Ovary (tissue), 7 donors: ENCODE measurements at regions not wholly inside any gene's neighbourhood (a gene's known extent, or its start where the extent isn't known, plus 50 kb on each side); places are given as distances from the start of the nearest gene placed in this dataset.

Experiments used
- DNase-seq, 5 donors: peaks; one replicate each; pipeline ENCODE4 v3.0.0-alpha.2; 2019 to 2020
- H3K27ac ChIP-seq, 2 donors: fragments of 200-600 bp; one replicate each; pipeline versions ENCODE4 v1.5.1 to v1.8.0; 2019 to 2022
- H3K27me3 ChIP-seq: fragments of 200-600 bp; one replicate; pipeline ENCODE4 v1.8.0; 2022
- H3K36me3 ChIP-seq: fragments of 200-600 bp; sonication (generic); one replicate; pipeline ENCODE4 v1.5.1; 2019
- H3K4me1 ChIP-seq: one replicate; pipeline ENCODE4 v1.8.1; 2013; ENCODE audit warnings: mild to moderate bottlenecking, moderate library complexity; ENCODE audit not compliant: insufficient read depth
- H3K4me3 ChIP-seq: fragments of 200-600 bp; sonication (generic); one replicate; pipeline ENCODE4 v1.5.1; 2017
- H3K9me3 ChIP-seq, 2 donors: fragments of 200-600 bp in 1 of 2; sonication (generic) in 1 of 2; one replicate each; pipeline versions ENCODE4 v1.5.1 to v1.8.1; 2013 to 2019; ENCODE audit warnings: mild to moderate bottlenecking in 1 of 2, moderate library complexity in 1 of 2
- EP300 ChIP-seq: sonication (generic); formaldehyde crosslinking; IDR thresholded peaks from one replicate; pipeline ENCODE4 v1.6.1; 2017; ENCODE audit warnings: antibody characterized with exemption
- POLR2A ChIP-seq: fragments of 450-650 bp; IDR thresholded peaks from one replicate; pipeline ENCODE4 v1.6.1; 2017; ENCODE audit warnings: antibody characterized with exemption, mild to moderate bottlenecking, moderate library complexity
- WGBS, 3 donors: extraction: QIAGEN DNeasy Blood & Tissue Kit in 1 of 3; methylation state at CpG; one replicate each; pipeline versions ENCODE4 v1.1.5 to v1.1.7; 2013 to 2017; 5-methylcytosine and 5-hydroxymethylcytosine counted together
- intact Hi-C, 4 donors: fragments of 100-400 bp; cut with DNase I; formaldehyde crosslinking; loops; one replicate each; pipeline versions ENCODE4 v1.11.0 to v1.15.1; 2022 to 2023
- TF ChIP-seq, protein P1 (sequence below), 3 donors: fragments of 450-650 bp in 2 of 3; fragments of 200-600 bp in 1 of 3; IDR thresholded peaks; one replicate each; pipeline versions ENCODE4 v1.5.1 to v1.8.0; 2016 to 2022; ENCODE audit warnings: antibody characterized with exemption in 3 of 3, mild to moderate bottlenecking in 1 of 3
- donor health status: DM: no; HTN: no; CAD: no; lungs with moderate emphysema.
- donor health status: DM: no; HTN: no; CAD: no.
- donor health status: Bipolar disorder and iron deficiency.
- donor health status: DM: no; HTN: no; CAD: no.
- donor health status: DM: yes; HTN: yes; CAD: no.

GRCh38 chr13:44075113-44075512, 195.4 kb downstream of the LACC1 start:
- intact Hi-C loops: no loop called here
- 68 to 77% (median 73%) methylated on average over 2 of the region's 2 CpGs for WGBS, 3 donors

DNA sequence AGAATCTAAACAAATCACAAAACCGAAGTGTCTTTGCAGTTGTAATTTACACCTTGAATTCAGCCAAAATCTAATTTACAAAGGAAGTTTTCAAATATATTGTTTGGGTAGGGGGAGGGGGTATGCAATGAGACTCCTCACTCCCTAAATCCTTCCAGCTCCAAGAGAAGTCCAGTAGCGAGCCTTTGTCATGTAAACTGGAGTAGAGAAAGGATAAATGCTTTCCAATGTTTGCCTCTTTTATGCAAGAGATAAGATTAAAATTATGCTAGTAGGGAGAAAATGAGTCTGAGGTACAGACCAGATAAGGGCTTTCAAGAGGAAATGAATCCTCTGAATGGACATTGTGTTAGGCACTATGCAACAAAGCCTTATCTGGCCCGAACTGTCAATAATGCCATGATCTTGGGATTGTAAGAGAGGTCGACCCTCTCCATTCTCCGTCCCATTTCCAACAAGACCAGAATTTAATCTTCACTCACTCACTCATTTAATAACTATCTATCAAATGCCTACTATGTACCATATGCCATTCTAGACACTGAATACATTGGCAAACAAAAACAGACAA, 199.2 kb downstream of the LACC1 start:
- no peaks in the 10 kb centered on the region for H3K9me3 ChIP-seq
- no peak for DNase-seq
- no peaks in the 10 kb centered on the region for H3K36me3 ChIP-seq
- WGBS, 3 donors: 47 to 57% (median 50%) methylated on average over 5 of the region's 5 CpGs
- H3K27ac ChIP-seq: no peak overlapping the region
- TF ChIP-seq POLR2A: no peak
- TF ChIP-seq, protein P1, sequence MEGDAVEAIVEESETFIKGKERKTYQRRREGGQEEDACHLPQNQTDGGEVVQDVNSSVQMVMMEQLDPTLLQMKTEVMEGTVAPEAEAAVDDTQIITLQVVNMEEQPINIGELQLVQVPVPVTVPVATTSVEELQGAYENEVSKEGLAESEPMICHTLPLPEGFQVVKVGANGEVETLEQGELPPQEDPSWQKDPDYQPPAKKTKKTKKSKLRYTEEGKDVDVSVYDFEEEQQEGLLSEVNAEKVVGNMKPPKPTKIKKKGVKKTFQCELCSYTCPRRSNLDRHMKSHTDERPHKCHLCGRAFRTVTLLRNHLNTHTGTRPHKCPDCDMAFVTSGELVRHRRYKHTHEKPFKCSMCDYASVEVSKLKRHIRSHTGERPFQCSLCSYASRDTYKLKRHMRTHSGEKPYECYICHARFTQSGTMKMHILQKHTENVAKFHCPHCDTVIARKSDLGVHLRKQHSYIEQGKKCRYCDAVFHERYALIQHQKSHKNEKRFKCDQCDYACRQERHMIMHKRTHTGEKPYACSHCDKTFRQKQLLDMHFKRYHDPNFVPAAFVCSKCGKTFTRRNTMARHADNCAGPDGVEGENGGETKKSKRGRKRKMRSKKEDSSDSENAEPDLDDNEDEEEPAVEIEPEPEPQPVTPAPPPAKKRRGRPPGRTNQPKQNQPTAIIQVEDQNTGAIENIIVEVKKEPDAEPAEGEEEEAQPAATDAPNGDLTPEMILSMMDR (IDR thresholded peaks at IDR 0.05): no peak
- TF ChIP-seq EP300: no peak
- intact Hi-C loops: no loop called here
- H3K27me3 ChIP-seq: no peaks in the 10 kb centered on the region
- H3K4me1 ChIP-seq: no peaks in the 10 kb centered on the region
- no peak overlapping the region for H3K4me3 ChIP-seq

More at GRCh38 chr13:44075113-44075512, 195.4 kb downstream of the LACC1 start:
- Histone ChIP-seq H3K27me3 (no peaks in the 10 kb centered on the region), H3K9me3 (no peaks in the 10 kb centered on the region), H3K27ac (no peak overlapping the region), H3K4me1 (no peaks in the 10 kb centered on the region), H3K4me3 (no peak overlapping the region), H3K36me3 (no peaks in the 10 kb centered on the region)
- TF ChIP-seq, protein P1 (IDR thresholded peaks at IDR 0.05): no peak
- TF ChIP-seq POLR2A: no peak
- TF ChIP-seq EP300: no peak
- DNase-seq: no peak

DNA sequence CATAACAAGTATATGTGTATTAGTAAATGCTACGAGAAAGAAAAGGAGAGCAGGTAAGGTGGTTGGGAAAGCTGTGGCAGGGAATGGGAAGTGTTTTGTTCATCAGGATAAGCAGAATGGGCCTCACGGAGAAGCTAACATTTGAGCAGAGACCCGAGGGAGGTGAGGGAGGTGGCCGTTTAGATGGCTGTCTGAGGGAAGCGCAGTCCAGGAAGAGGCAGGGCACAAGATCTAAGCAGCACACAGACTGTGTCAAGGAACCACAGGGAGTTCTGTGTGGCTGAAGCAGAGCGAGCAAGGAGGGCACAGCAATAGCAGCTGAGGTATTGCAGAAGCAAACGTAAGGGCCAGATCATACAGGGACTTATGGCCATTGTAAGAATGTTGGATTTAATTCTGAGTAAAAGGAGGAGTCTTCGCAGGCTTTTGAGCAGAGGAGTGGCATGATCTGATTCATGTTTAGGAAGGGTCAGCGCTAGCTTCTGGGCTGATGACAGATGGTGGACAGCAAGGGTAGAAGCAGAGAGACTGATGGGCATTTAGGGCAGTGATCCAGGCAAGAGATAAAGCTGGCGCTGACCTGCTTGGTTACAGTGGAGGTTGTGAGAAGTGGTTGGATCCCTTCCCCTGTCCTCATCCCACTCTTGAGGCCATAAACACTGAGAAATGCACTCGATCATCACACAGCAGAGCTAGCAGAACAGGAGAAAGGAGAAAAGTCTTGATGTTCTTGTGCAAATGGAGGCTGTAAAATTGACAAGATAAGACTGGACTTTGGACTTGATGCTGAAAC, 199.9 kb downstream of the LACC1 start:
- Histone ChIP-seq H3K36me3 (no peaks in the 10 kb centered on the region), H3K4me3 (no peak overlapping the region), H3K9me3 (no peaks in the 10 kb centered on the region), H3K27ac (no peak overlapping the region), H3K27me3 (no peaks in the 10 kb centered on the region), H3K4me1 (no peaks in the 10 kb centered on the region)
- TF ChIP-seq EP300 (no peak), POLR2A (no peak)
- TF ChIP-seq, protein P1 (IDR thresholded peaks at IDR 0.05): no peak
- no peak for DNase-seq
- 62 to 72% (median 68%) methylated on average over 11 of the region's 11 CpGs for WGBS, 3 donors
- intact Hi-C loops: no loop called here

- Histone ChIP-seq H3K27me3 (no peaks in the 10 kb centered on the region), H3K36me3 (no peaks in the 10 kb centered on the region), H3K27ac (no peak overlapping the region), H3K9me3 (no peaks in the 10 kb centered on the region), H3K4me1 (no peaks in the 10 kb centered on the region), H3K4me3 (no peak overlapping the region)
- no peak for DNase-seq
- WGBS, 3 donors: 82 to 88% (median 83%) methylated on average over 3 of the region's 3 CpGs
- intact Hi-C loops: no loop called here
- TF ChIP-seq EP300 (no peak), POLR2A (no peak)
- TF ChIP-seq, protein P1 (IDR thresholded peaks at IDR 0.05): no peak
These were observed 204.4 kb downstream of the LACC1 start for GRCh38 chr13:44084146-44084545.
